Lung (tissue), 11 donors: ENCODE measurements at regions not wholly inside any gene's neighbourhood (a gene's known extent, or its start where the extent isn't known, plus 50 kb on each side); places are given as distances from the start of the nearest gene placed in this dataset.

Source experiments
- ATAC-seq: fragments of 200-7000 bp; cut with Tn5 transposase; one replicate; pipeline ENCODE4 v1.9.1; 2020; ENCODE audit warnings: moderate number of reproducible peaks; ENCODE audit not compliant: insufficient read depth, low FRiP score
- DNase-seq, 3 donors: peaks; one replicate each; pipeline ENCODE4 v3.0.0-alpha.2; 2013 to 2017
- H3K27ac ChIP-seq, 2 donors: one replicate each; pipeline ENCODE4 v1.5.1; 2013; ENCODE audit warnings: mild to moderate bottlenecking in 2 of 2, moderate library complexity in 2 of 2, control low read depth in 1 of 2, inconsistent platforms in 1 of 2, low read depth in 1 of 2, low read length in 1 of 2
- H3K27me3 ChIP-seq, 3 donors: one replicate each; pipeline ENCODE4 v1.5.1; 2013; ENCODE audit warnings: low read length in 2 of 3; ENCODE audit not compliant: control insufficient read depth in 3 of 3, insufficient read depth in 3 of 3
- H3K36me3 ChIP-seq, 4 donors: one replicate each; pipeline ENCODE4 v1.5.1; 2013; ENCODE audit warnings: low read length in 4 of 4, mild to moderate bottlenecking in 1 of 4, moderate library complexity in 1 of 4; ENCODE audit not compliant: control insufficient read depth in 4 of 4, insufficient read depth in 4 of 4
- H3K4me1 ChIP-seq, 5 donors: one replicate each; pipeline ENCODE4 v1.5.1; 2013; ENCODE audit warnings: low read length in 5 of 5, mild to moderate bottlenecking in 2 of 5, moderate library complexity in 1 of 5; ENCODE audit not compliant: control insufficient read depth in 5 of 5, insufficient read depth in 5 of 5
- H3K4me3 ChIP-seq: one replicate; pipeline ENCODE4 v1.5.1; 2013; ENCODE audit warnings: mild to moderate bottlenecking, control low read depth, moderate library complexity
- H3K9ac ChIP-seq, 2 donors: one replicate each; pipeline ENCODE4 v1.5.1; 2013; ENCODE audit warnings: low read length in 2 of 2, control low read depth in 1 of 2; ENCODE audit not compliant: insufficient read depth in 1 of 2
- H3K9me3 ChIP-seq, 4 donors: one replicate each; pipeline ENCODE4 v1.5.1; 2013; ENCODE audit warnings: low read length in 3 of 4, mild to moderate bottlenecking in 1 of 4, moderate library complexity in 1 of 4; ENCODE audit not compliant: control insufficient read depth in 4 of 4, insufficient read depth in 3 of 4
- CTCF ChIP-seq: IDR thresholded peaks from 2 replicates; pipeline ENCODE4 v1.5.1; 2012; ENCODE audit warnings: mild to moderate bottlenecking; ENCODE audit errors: control extremely low read depth, extremely low read depth
- WGBS, 2 donors: extraction: QIAGEN DNeasy Blood & Tissue Kit; methylation state at CpG; one replicate each; pipeline ENCODE4 v1.1.7; 2013; 5-methylcytosine and 5-hydroxymethylcytosine counted together
- donor health status: control.
- donor health status: control.
- donor health status: Bipolar disorder and iron deficiency.
- donor health status: healthy.
- donor health status: DM: yes; HTN: yes; CAD: no.

- no peak overlapping the region for H3K27ac ChIP-seq
- ATAC-seq (no peak), DNase-seq (no peak)
- no peak overlapping the region for H3K4me3 ChIP-seq
- no peak for TF ChIP-seq CTCF
- no peaks in the 10 kb centered on the region for H3K9me3 ChIP-seq
- 68 to 88% methylated on average over 2 of the region's 2 CpGs for WGBS, 2 donors
- no peaks in the 10 kb centered on the region for H3K27me3 ChIP-seq
- H3K4me1 ChIP-seq = peaks cover 0 to 1% (median 0%) of the 10 kb centered on the region in 5 donors
- H3K36me3 ChIP-seq = no peaks in the 10 kb centered on the region
- H3K9ac ChIP-seq = no peak overlapping the region
These were observed 933.1 kb downstream of the DIAPH3 start for GRCh38 chr13:59230484-59231264.

- no peak overlapping the region for H3K4me3 ChIP-seq
- WGBS, 2 donors = 82 to 85% methylated on average over 5 of the region's 5 CpGs
- peaks cover 0 to 7% (median 0%) of the 10 kb centered on the region in 5 donors for H3K4me1 ChIP-seq
- TF ChIP-seq CTCF = no peak
- no peaks in the 10 kb centered on the region for H3K9me3 ChIP-seq
- ATAC-seq (no peak), DNase-seq (no peak)
- no peak overlapping the region for H3K9ac ChIP-seq
- H3K27me3 ChIP-seq = no peaks in the 10 kb centered on the region
- no peaks in the 10 kb centered on the region for H3K36me3 ChIP-seq
- no peak overlapping the region for H3K27ac ChIP-seq
These were observed 927.3 kb downstream of the DIAPH3 start for GRCh38 chr13:59236309-59236919.

GRCh38 chr13:59236944-59237343, 926.8 kb downstream of the DIAPH3 start:
- ATAC-seq = no peak
- peak in 2 of 3 donors; percentile 11 to 13 for DNase-seq
- no peak overlapping the region for H3K27ac ChIP-seq
- 79 to 88% methylated on average over 1 of the region's 1 CpG for WGBS, 2 donors
- no peaks in the 10 kb centered on the region for H3K36me3 ChIP-seq
- H3K4me3 ChIP-seq = no peak overlapping the region
- H3K27me3 ChIP-seq = no peaks in the 10 kb centered on the region
- no peak overlapping the region for H3K9ac ChIP-seq
- peaks cover 0 to 7% (median 0%) of the 10 kb centered on the region in 5 donors for H3K4me1 ChIP-seq
- no peak for TF ChIP-seq CTCF
- H3K9me3 ChIP-seq = no peaks in the 10 kb centered on the region
